OCI-LY3 (cell line): ENCODE measurements at regions not wholly inside any gene's neighbourhood (a gene's known extent, or its start where the extent isn't known, plus 50 kb on each side); places are given as distances from the start of the nearest gene placed in this dataset.

Experiments
- H2AFZ ChIP-seq: fragments of 200-600, 300-600 bp; shearing (Covaris generic); 2 replicates; pipeline ENCODE4 v1.6.0; 2014; ENCODE audit warnings: antibody characterized with exemption, low read depth, low read length
- H3K27ac ChIP-seq: fragments of 200-600, 300-600 bp; sonication (generic); 2 replicates; pipeline ENCODE4 v1.5.1; 2014; ENCODE audit warnings: mild to moderate bottlenecking, low read length, moderate library complexity, mixed read lengths
- H3K27me3 ChIP-seq: fragments of 200-600, 300-600 bp; sonication (generic); 2 replicates; pipeline ENCODE4 v1.6.1; 2014; ENCODE audit warnings: low read depth, low read length, mixed read lengths
- H3K36me3 ChIP-seq: fragments of 200-600, 300-600 bp; sonication (generic); replicated peaks from 2 replicates; pipeline ENCODE3; 2014; ENCODE audit warnings: low read depth, low read length, mixed read lengths
- H3K4me1 ChIP-seq: fragments of 300-600, 200-600 bp; sonication (generic); 2 replicates; pipeline ENCODE4 v1.6.1; 2014; ENCODE audit warnings: low read length, mixed read lengths
- H3K4me2 ChIP-seq: fragments of 200-600, 300-600 bp; sonication (generic); 2 replicates; pipeline ENCODE4 v1.6.1; 2014; ENCODE audit warnings: low read length, mixed read lengths
- H3K4me3 ChIP-seq: fragments of 300-600, 200-600 bp; sonication (generic); 2 replicates; pipeline ENCODE4 v1.5.1; 2014; ENCODE audit warnings: antibody characterized with exemption, mild to moderate bottlenecking, low read length, moderate library complexity
- H3K79me2 ChIP-seq: fragments of 300-600, 200-600 bp; shearing (Covaris generic); 2 replicates; pipeline ENCODE4 v1.6.1; 2014; ENCODE audit warnings: mild to moderate bottlenecking, low read length, mixed read lengths
- H3K9ac ChIP-seq: fragments of 300-600, 200-600 bp; shearing (Covaris generic); 2 replicates; pipeline ENCODE4 v1.6.0; 2014; ENCODE audit warnings: mild to moderate bottlenecking, low read length, moderate library complexity
- H3K9me3 ChIP-seq: fragments of 200-600, 300-600 bp; shearing (Covaris generic); 2 replicates; pipeline ENCODE4 v1.6.1; 2014; ENCODE audit warnings: low read length, mixed read lengths; ENCODE audit not compliant: insufficient read depth
- H4K20me1 ChIP-seq: fragments of 200-600, 300-600 bp; sonication (generic); 2 replicates; pipeline ENCODE4 v1.6.1; 2016; ENCODE audit warnings: low read length, mixed read lengths; ENCODE audit not compliant: insufficient read depth
- CTCF ChIP-seq: fragments of 200-600, 300-600 bp; sonication (generic); IDR thresholded peaks from 2 replicates; pipeline ENCODE4 v1.5.1; 2014; ENCODE audit warnings: antibody characterized with exemption, low read length, low read depth
- EZH2phosphoT487 ChIP-seq: fragments of 200-600 bp; shearing (Covaris generic); IDR thresholded peaks from 2 replicates; pipeline ENCODE4 v1.6.1; 2018; ENCODE audit warnings: antibody characterized with exemption, mixed run types, low read depth

DNA sequence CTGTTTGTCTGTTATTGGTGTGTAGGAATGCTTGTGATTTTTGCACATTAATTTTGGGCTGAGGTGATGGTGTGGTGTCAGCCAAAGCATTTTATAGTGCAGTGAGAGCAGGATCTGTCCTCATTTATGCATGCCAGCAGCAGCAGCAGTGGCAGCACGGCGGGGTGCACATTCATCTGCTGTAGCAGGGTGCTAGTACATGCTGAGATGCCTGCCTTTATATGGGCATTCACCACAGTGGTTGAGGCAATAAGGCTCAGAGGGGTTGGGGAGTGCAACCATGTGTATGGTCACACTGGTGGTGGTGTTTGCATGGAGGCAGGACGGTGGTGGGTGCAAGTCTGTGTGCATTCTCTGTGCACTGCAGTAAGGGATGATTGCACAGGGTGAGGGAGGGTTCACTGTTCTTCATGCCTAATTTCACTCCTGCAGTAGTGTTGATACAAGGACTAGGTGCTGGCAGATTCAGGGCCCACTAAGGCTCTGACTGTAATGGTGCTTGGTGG is 129.3 kb upstream of the SYNCRIP start:
- H3K9ac ChIP-seq = no peak overlapping the region
- TF ChIP-seq CTCF (no peak), EZH2phosphoT487 (no peak)
- H3K4me2 ChIP-seq = no peak overlapping the region
- no peaks in the 10 kb centered on the region for H3K4me1 ChIP-seq
- no peak overlapping the region for H3K27ac ChIP-seq
- H3K9me3 ChIP-seq = no peaks in the 10 kb centered on the region
- H3K27me3 ChIP-seq = no peaks in the 10 kb centered on the region
- H3K4me3 ChIP-seq = no peak overlapping the region
- no peaks in the 10 kb centered on the region for H4K20me1 ChIP-seq
- H3K79me2 ChIP-seq = no peaks in the 10 kb centered on the region
- no peak overlapping the region for H2AFZ ChIP-seq
- H3K36me3 ChIP-seq = no peaks in the 10 kb centered on the region

GRCh38 chr6:85771455-85771854 is 128.8 kb upstream of the SYNCRIP start:
- TF ChIP-seq EZH2phosphoT487 (no peak), CTCF (no peak)
- Histone ChIP-seq H3K9ac (no peak overlapping the region), H3K27me3 (no peaks in the 10 kb centered on the region), H3K79me2 (no peaks in the 10 kb centered on the region), H3K27ac (no peak overlapping the region), H4K20me1 (no peaks in the 10 kb centered on the region), H2AFZ (no peak overlapping the region), H3K9me3 (no peaks in the 10 kb centered on the region), H3K4me3 (no peak overlapping the region), H3K36me3 (no peaks in the 10 kb centered on the region), H3K4me1 (no peaks in the 10 kb centered on the region), H3K4me2 (no peak overlapping the region)

- Histone ChIP-seq H4K20me1 (no peaks in the 10 kb centered on the region), H3K36me3 (no peaks in the 10 kb centered on the region), H3K9me3 (no peaks in the 10 kb centered on the region), H3K4me3 (no peak overlapping the region), H3K9ac (no peak overlapping the region), H2AFZ (no peak overlapping the region), H3K4me2 (no peak overlapping the region), H3K4me1 (no peaks in the 10 kb centered on the region), H3K27ac (no peak overlapping the region), H3K27me3 (no peaks in the 10 kb centered on the region), H3K79me2 (no peaks in the 10 kb centered on the region)
- no peak for TF ChIP-seq CTCF
- TF ChIP-seq EZH2phosphoT487 = no peak
Observed at GRCh38 chr6:85764844-85765243, 122.2 kb upstream of the SYNCRIP start.

- TF ChIP-seq CTCF (peak; percentile 47), EZH2phosphoT487 (no peak)
- Histone ChIP-seq H3K9ac (no peak overlapping the region), H3K27ac (no peak overlapping the region), H3K4me3 (no peak overlapping the region), H3K79me2 (no peaks in the 10 kb centered on the region), H3K9me3 (no peaks in the 10 kb centered on the region), H3K36me3 (no peaks in the 10 kb centered on the region), H2AFZ (no peak overlapping the region), H3K4me2 (no peak overlapping the region), H4K20me1 (no peaks in the 10 kb centered on the region), H3K27me3 (no peaks in the 10 kb centered on the region), H3K4me1 (no peaks in the 10 kb centered on the region)
Observed at GRCh38 chr6:85756982-85757381, 114.3 kb upstream of the SYNCRIP start.
